ENCODE measurements at regions not wholly inside any gene's neighbourhood (a gene's known extent, or its start where the extent isn't known, plus 50 kb on each side); places are given as distances from the start of the nearest gene placed in this dataset.

DNA sequence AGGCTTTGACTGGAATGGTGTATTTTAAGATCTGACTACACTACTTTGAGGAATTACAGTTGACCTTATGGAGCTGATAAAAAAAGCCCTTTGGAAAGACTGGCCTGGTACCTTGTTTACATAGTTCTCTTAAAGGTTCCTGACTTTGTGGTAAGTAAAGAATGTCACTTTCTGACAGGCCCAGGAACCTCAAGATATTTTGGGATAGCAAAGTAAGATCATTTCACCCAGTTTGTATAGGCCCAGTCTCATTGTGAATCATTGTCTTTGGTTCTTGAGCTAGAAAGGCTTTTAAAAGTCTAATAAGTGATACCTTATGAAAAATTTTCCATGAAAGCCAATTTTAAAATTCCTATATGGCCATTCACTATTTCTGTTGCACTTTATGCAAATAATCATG lies 316.3 kb upstream of the LRRTM4 start:
- TF ChIP-seq, protein P1, sequence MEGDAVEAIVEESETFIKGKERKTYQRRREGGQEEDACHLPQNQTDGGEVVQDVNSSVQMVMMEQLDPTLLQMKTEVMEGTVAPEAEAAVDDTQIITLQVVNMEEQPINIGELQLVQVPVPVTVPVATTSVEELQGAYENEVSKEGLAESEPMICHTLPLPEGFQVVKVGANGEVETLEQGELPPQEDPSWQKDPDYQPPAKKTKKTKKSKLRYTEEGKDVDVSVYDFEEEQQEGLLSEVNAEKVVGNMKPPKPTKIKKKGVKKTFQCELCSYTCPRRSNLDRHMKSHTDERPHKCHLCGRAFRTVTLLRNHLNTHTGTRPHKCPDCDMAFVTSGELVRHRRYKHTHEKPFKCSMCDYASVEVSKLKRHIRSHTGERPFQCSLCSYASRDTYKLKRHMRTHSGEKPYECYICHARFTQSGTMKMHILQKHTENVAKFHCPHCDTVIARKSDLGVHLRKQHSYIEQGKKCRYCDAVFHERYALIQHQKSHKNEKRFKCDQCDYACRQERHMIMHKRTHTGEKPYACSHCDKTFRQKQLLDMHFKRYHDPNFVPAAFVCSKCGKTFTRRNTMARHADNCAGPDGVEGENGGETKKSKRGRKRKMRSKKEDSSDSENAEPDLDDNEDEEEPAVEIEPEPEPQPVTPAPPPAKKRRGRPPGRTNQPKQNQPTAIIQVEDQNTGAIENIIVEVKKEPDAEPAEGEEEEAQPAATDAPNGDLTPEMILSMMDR (IDR thresholded peaks at IDR 0.05; ENCODE audit: low read depth, low read length, missing input control), result no peak
- no peak for TF ChIP-seq REST (IDR thresholded peaks at IDR 0.05)
- no peak for TF ChIP-seq SP1 (IDR thresholded peaks at IDR 0.05)
- no peak for TF ChIP-seq ZBTB33 (IDR thresholded peaks at IDR 0.05)
- no peak for TF ChIP-seq HNF4G (IDR thresholded peaks at IDR 0.05)
- TF ChIP-seq GABPA (IDR thresholded peaks at IDR 0.05 in 1 of 2, conservative IDR thresholded peaks at IDR 0.05 in 1 of 2), result no peak
